Spleen (tissue), 11 donors: ENCODE measurements at regions not wholly inside any gene's neighbourhood (a gene's known extent, or its start where the extent isn't known, plus 50 kb on each side); places are given as distances from the start of the nearest gene placed in this dataset.
A peak's percentile ranks its signal among the peaks of the same experiment; 100 is the strongest.

Experiments used
- DNase-seq: peaks from one replicate; pipeline ENCODE4 v3.0.0-alpha.2; 2020
- H3K27ac ChIP-seq, 8 donors: fragments of 200-600 bp; sonication (generic) in 7 of 8; 1 replicate in 4 of 8; 2 replicates in 4 of 8; pipeline versions ENCODE4 v1.5.0 to v1.8.0; 2016 to 2021; ENCODE audit warnings: inconsistent platforms in 4 of 8, mild to moderate bottlenecking in 4 of 8, moderate library complexity in 1 of 8
- H3K27me3 ChIP-seq, 7 donors: fragments of 200-600 bp; sonication (generic) in 6 of 7; replicated peaks in 1 of 7; 1 replicate in 4 of 7; 2 replicates in 3 of 7; pipeline versions ENCODE4 v1.5.0 to v1.8.0; 2016 to 2021; ENCODE audit warnings: inconsistent platforms in 3 of 7, mild to moderate bottlenecking in 1 of 7
- H3K36me3 ChIP-seq, 6 donors: fragments of 200-600 bp; sonication (generic) in 5 of 6; 1 replicate in 4 of 6; 2 replicates in 2 of 6; pipeline versions ENCODE4 v1.5.0 to v1.8.0; 2016 to 2021; ENCODE audit warnings: inconsistent platforms in 2 of 6
- H3K4me1 ChIP-seq, 6 donors: fragments of 200-600 bp; sonication (generic) in 5 of 6; 1 replicate in 3 of 6; 2 replicates in 3 of 6; pipeline versions ENCODE4 v1.5.0 to v1.8.0; 2016 to 2021; ENCODE audit warnings: inconsistent platforms in 3 of 6
- H3K4me3 ChIP-seq, 8 donors: fragments of 200-600 bp; sonication (generic) in 7 of 8; 1 replicate in 4 of 8; 2 replicates in 4 of 8; pipeline versions ENCODE4 v1.5.0 to v1.8.0; 2016 to 2021; ENCODE audit warnings: inconsistent platforms in 4 of 8, mild to moderate bottlenecking in 4 of 8, moderate library complexity in 2 of 8
- H3K9me3 ChIP-seq, 8 donors: fragments of 200-600 bp; sonication (generic) in 7 of 8; 1 replicate in 4 of 8; 2 replicates in 4 of 8; pipeline versions ENCODE4 v1.5.0 to v1.8.0; 2016 to 2021; ENCODE audit warnings: inconsistent platforms in 4 of 8
- CTCF ChIP-seq, 11 experiments: fragments of 200-600 bp in 7 of 11; fragments of 450-650 bp in 4 of 11; sonication (generic) in 4 of 11; IDR thresholded peaks in 8 of 11; conservative IDR thresholded peaks in 3 of 11; 1 replicate in 7 of 11; 2 replicates in 4 of 11; pipeline versions ENCODE4 v1.4.0 to v1.8.0; 2016 to 2021; ENCODE audit warnings: antibody characterized with exemption in 11 of 11, inconsistent platforms in 4 of 11, mild to moderate bottlenecking in 1 of 11
- POLR2A ChIP-seq, 3 donors: fragments of 450-650 bp; IDR thresholded peaks; one replicate each; pipeline ENCODE4 v1.5.1; 2017; ENCODE audit warnings: antibody characterized with exemption in 3 of 3, mild to moderate bottlenecking in 1 of 3
- POLR2AphosphoS5 ChIP-seq, 3 donors: sonication (generic); formaldehyde crosslinking; IDR thresholded peaks; one replicate each; pipeline ENCODE4 v1.5.1; 2017; ENCODE audit warnings: antibody characterized with exemption in 3 of 3
- WGBS, 5 donors: extraction: QIAGEN DNeasy Blood & Tissue Kit in 3 of 5; methylation state at CpG; one replicate each; pipeline versions ENCODE4 v1.1.5 to v1.1.7; 2013 to 2018; 5-methylcytosine and 5-hydroxymethylcytosine counted together
- intact Hi-C: fragments of 100-400 bp; cut with DNase I; formaldehyde crosslinking; loops from one replicate; pipeline ENCODE4 v1.15.0; 2023; ENCODE audit warnings: low total_unique reads
- donor health status: healthy with polysubstance abuse.
- donor health status: DM: no; HTN: no; CAD: no; lungs with moderate emphysema.
- donor health status: DM: no; HTN: no; CAD: no.
- donor health status: Bipolar disorder and iron deficiency.
- donor health status: healthy.
- donor health status: DM: no; HTN: no; CAD: no.
- donor health status: DM: yes; HTN: yes; CAD: no.

DNA sequence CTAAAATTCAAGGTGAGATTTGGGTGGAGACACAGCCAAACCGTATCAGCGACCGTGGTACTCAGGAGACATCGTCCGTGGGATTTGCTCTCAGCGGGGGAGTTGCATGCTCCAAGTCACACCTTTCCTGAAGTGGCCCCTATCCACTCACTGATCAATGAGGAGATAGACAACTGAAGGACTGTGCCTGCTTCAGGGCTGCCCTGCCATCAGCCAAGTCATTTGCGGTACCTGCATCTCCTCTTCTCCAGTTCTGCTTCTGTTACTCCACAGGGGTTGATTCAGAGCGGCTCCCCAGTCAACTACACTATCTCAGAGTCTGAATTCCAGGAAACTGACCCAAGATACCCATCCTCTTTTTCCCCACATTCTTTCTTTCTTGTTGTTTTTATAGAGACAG, 184.1 kb downstream of the MREG start:
- no peak overlapping the region for H3K27ac ChIP-seq
- WGBS, 5 donors: 84 to 93% (median 88%) methylated on average over 8 of the region's 8 CpGs
- no peak for TF ChIP-seq POLR2AphosphoS5 (IDR thresholded peaks at IDR 0.05)
- TF ChIP-seq CTCF (IDR thresholded peaks at IDR 0.05 in 8 of 11, conservative IDR thresholded peaks at IDR 0.05 in 3 of 11): no peak
- no peak for TF ChIP-seq POLR2A (IDR thresholded peaks at IDR 0.05)
- no peak overlapping the region for H3K4me3 ChIP-seq
- H3K4me1 ChIP-seq: peaks cover 0 to 23% (median 1%) of the 10 kb centered on the region in 6 donors
- H3K9me3 ChIP-seq: no peaks in the 10 kb centered on the region
- intact Hi-C loops: loop anchor here (5.0 kb wide), 1 partner anchor 372 kb away; no protein-coding TSS in a partner anchor
- no peaks in the 10 kb centered on the region for H3K27me3 ChIP-seq
- no peaks in the 10 kb centered on the region for H3K36me3 ChIP-seq
- DNase-seq: no peak

GRCh38 chr2:215828528-215829184, 184.7 kb downstream of the MREG start:
- Histone ChIP-seq H3K27me3 (no peaks in the 10 kb centered on the region), H3K36me3 (no peaks in the 10 kb centered on the region), H3K27ac (no peak overlapping the region), H3K4me1 (peaks cover 0 to 23% (median 1%) of the 10 kb centered on the region in 6 donors), H3K4me3 (no peak overlapping the region), H3K9me3 (no peaks in the 10 kb centered on the region)
- TF ChIP-seq CTCF (IDR thresholded peaks at IDR 0.05 in 8 of 11, conservative IDR thresholded peaks at IDR 0.05 in 3 of 11): peak in 10 of 11 experiments; percentile 18 to 69 (median 54)
- TF ChIP-seq POLR2A (IDR thresholded peaks at IDR 0.05): no peak
- WGBS, 5 donors: 64 to 73% (median 65%) methylated on average over 10 of the region's 10 CpGs
- intact Hi-C loops: loop anchor here (5.0 kb wide), 1 partner anchor 371 kb away; no protein-coding TSS in a partner anchor
- DNase-seq: no peak

DNA sequence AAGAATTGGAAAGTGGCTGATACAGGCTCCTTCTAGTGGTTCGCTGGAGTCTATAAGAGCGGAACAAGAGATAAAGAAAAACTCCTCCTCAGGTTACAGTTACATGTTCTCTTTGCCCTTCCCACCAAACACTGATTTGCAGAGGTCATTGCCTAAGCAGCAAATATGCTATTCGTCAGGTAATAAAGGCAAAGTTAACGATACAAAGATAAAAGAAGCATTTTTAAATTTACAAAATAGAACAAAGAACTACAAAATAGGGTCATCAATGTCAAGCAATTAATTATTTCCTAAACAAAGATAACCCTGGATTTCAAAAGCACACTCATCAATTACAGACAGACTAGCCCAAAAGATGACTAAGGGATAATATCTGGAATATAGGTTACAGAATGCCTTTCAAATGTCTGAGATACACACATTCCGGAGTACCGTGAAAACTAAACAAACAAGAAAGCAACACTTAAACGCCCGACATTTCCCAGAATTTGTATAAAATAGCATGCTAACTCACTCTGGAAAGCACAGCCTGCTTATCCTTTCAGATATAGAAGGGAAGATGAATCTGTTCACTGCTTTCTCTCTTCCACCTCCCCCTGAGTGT, 186.4 kb downstream of the MREG start:
- Histone ChIP-seq H3K4me3 (no peak overlapping the region), H3K9me3 (no peaks in the 10 kb centered on the region), H3K27me3 (no peaks in the 10 kb centered on the region), H3K27ac (no peak overlapping the region), H3K36me3 (no peaks in the 10 kb centered on the region), H3K4me1 (peaks cover 0 to 11% (median under 1%) of the 10 kb centered on the region in 6 donors)
- 84 to 90% (median 88%) methylated on average over 8 of the region's 8 CpGs for WGBS, 5 donors
- TF ChIP-seq POLR2A (IDR thresholded peaks at IDR 0.05) (no peak), POLR2AphosphoS5 (IDR thresholded peaks at IDR 0.05) (no peak), CTCF (IDR thresholded peaks at IDR 0.05 in 8 of 11, conservative IDR thresholded peaks at IDR 0.05 in 3 of 11) (no peak)
- intact Hi-C loops: loop anchor here (5.0 kb wide), 1 partner anchor 370 kb away; no protein-coding TSS in a partner anchor
- DNase-seq: no peak

- DNase-seq: no peak
- whole genome bisulfite sequencing, 5 donors: 85 to 95% (median 91%) methylated on average over 3 of the region's 3 CpGs
- Histone ChIP-seq H3K9me3 (peaks cover 0 to 5% (median under 1%) of the 10 kb centered on the region in 8 donors), H3K27me3 (no peaks in the 10 kb centered on the region), H3K27ac (no peak overlapping the region), H3K36me3 (no peaks in the 10 kb centered on the region), H3K4me3 (no peak overlapping the region), H3K4me1 (peaks cover 0 to 5% (median 0%) of the 10 kb centered on the region in 6 donors)
- intact Hi-C loops: loop anchor here (5.0 kb wide), 1 partner anchor 369 kb away; no protein-coding TSS in a partner anchor
- TF ChIP-seq CTCF (IDR thresholded peaks at IDR 0.05 in 8 of 11, conservative IDR thresholded peaks at IDR 0.05 in 3 of 11) (no peak), POLR2A (IDR thresholded peaks at IDR 0.05) (no peak), POLR2AphosphoS5 (IDR thresholded peaks at IDR 0.05) (no peak)
Observed at GRCh38 chr2:215826376-215826775, 187.0 kb downstream of the MREG start.
